ENCODE measurements at regions not wholly inside any gene's neighbourhood (a gene's known extent, or its start where the extent isn't known, plus 50 kb on each side); places are given as distances from the start of the nearest gene placed in this dataset.

DNA sequence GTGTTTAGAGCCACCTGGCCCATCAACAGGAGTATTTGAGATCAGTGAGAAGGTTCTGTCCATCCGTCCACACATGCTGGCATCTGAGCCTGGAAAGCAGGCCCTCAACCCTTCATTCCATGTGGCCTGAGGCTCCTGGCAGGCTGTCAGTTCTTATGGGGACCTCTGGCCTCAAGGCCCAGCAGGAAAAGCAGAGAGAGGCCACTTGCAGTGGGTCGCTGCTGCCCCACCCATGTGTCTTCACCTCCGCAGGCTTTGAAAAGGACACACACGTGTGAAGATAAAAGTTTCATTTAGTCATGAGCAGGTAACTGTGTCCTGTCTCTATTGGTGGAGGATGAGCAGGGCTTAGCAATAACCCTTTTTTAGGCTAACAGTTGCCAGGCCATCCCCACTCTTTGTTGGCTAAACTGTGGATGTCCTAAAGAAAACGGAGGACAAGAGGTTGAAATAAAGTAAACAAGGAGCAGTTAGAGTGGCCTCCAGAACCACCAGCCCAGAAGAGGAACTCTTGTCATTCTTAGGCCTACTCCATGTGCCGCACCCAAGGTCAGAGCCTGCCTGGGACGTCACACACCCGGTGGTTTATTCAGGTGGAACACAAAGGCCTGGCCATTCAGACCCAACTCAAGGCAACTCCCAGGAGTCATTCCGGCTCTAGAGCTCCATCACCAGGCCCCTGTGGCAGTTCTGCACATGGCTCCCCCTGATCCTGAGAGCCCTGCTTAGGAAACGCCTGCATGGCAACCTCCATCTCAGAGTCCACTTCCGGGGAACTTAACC is 143.4 kb upstream of the CST7 start:
- 83% methylated on average over 8 of the region's 11 CpGs for WGBS (ENCODE audit: insufficient coverage)
- no peak for DNase-seq
- H3K9me3 ChIP-seq (replicated peaks; ENCODE audit: control insufficient read depth, low read depth, low read length), result no peaks in the 10 kb centered on the region
- H3K4me3 ChIP-seq (ENCODE audit: low read length), result no peak overlapping the region
- H3K27ac ChIP-seq (ENCODE audit: low read length), result no peak overlapping the region
- peaks cover 6% of the 10 kb centered on the region for H3K4me1 ChIP-seq (ENCODE audit: control insufficient read depth, insufficient read depth, low read length)
- no peaks in the 10 kb centered on the region for H3K27me3 ChIP-seq (ENCODE audit: control insufficient read depth, insufficient read depth, low read length)
- no peaks in the 10 kb centered on the region for H3K36me3 ChIP-seq (ENCODE audit: control insufficient read depth, insufficient read depth, low read length)

DNA sequence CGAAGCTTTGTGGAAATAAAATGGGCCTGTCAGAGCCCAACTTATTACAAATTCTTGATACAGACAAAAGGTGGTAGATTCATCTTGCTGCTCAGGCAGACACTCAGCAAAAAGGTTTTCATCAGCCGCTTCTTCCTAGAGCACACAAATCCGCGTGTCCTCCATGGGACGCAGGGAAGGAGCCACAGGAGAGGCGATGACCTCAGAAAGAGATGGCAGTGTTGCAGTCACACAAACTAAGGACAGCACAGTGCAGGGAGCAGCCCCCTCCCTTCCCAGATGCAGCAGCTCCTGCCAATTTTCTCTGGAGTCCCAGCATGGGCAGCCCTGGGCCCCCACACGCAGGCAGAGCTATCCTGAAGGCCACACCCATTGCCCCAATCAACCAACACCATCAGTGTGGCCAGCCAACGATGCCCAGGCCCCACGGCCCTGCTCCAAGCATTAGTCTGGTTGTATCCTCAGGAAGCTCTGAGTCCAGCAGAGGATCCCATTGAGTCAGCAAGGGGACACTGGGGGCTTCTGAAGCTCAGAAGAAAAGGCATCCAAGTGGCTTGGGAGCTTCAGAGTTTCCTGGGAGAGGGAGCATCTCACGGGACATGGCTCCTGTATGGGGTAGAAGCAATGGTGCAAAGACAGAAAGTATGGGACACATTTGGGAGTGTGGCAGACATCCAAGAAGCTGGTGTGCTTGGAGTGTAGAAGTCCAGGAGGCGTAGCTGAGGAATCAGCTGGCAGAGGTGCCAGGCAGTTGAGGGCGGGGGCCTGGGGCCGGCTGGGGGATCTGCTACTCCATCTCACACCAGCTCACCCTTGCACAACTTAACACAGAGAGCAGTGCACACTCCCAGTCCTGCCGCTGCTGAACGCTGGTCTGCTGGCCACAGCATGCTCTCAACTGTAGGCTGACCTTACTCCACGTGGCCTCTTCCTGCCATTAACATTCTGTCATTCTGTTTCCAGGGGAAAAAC is 142.1 kb upstream of the CST7 start:
- no peaks in the 10 kb centered on the region for H3K9me3 ChIP-seq (replicated peaks; ENCODE audit: control insufficient read depth, low read depth, low read length)
- H3K27ac ChIP-seq (ENCODE audit: low read length), result no peak overlapping the region
- no peak overlapping the region for H3K4me3 ChIP-seq (ENCODE audit: low read length)
- H3K27me3 ChIP-seq (ENCODE audit: control insufficient read depth, insufficient read depth, low read length), result no peaks in the 10 kb centered on the region
- no peak for DNase-seq
- no peaks in the 10 kb centered on the region for H3K36me3 ChIP-seq (ENCODE audit: control insufficient read depth, insufficient read depth, low read length)
- H3K4me1 ChIP-seq (ENCODE audit: control insufficient read depth, insufficient read depth, low read length), result peaks cover 6% of the 10 kb centered on the region
- WGBS (ENCODE audit: insufficient coverage), result 79% methylated on average over 15 of the region's 16 CpGs

DNA sequence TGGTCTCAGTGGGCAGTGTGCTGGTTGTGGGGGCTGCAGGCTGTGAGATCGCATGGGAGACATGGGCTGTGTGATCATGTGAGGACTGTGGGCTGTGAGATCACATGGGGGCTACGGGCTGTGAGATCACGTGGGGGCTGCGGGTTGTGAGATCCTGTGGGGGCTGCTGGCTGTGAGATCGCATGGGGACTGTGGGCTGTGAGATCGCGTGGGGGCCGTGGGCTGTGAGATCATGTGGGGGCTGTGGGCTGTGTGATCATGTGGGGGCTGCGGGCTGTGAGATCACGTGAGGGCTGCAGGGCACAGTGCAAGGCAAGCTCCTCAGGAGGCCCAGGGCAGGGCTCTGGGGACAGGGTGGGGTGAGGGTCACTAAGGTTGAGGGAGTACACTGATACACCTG is 140.5 kb upstream of the CST7 start:
- 75% methylated on average over 10 of the region's 10 CpGs for WGBS (ENCODE audit: insufficient coverage)

DNA sequence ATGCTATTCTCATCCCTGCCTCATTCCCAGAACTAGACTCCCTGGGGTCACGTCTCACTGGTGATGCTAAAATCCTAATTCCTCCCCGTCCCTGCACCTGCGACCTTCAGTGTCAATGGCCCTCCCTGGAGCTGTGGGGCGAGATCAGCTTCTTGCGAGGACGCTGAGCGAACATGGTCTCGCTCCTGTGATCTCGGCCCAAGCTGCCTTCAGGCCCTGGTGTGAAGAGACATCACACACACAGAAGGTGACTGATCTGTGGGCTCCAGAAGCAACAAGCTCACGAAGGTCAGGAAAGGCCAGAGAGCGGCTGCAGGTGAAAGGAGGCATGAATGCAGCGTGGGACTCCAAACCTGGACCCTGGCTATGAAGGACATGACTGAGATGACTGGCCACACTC is 139.5 kb upstream of the CST7 start:
- no peak overlapping the region for H3K4me3 ChIP-seq (ENCODE audit: low read length)
- no peaks in the 10 kb centered on the region for H3K36me3 ChIP-seq (ENCODE audit: control insufficient read depth, insufficient read depth, low read length)
- DNase-seq, result no peak
- H3K27me3 ChIP-seq (ENCODE audit: control insufficient read depth, insufficient read depth, low read length), result no peaks in the 10 kb centered on the region
- no peak overlapping the region for H3K27ac ChIP-seq (ENCODE audit: low read length)
- peaks cover 6% of the 10 kb centered on the region for H3K4me1 ChIP-seq (ENCODE audit: control insufficient read depth, insufficient read depth, low read length)
- H3K9me3 ChIP-seq (replicated peaks; ENCODE audit: control insufficient read depth, low read depth, low read length), result no peaks in the 10 kb centered on the region
- WGBS (ENCODE audit: insufficient coverage), result 80% methylated on average over 12 of the region's 12 CpGs

More for the DNA sequence above, 140.5 kb upstream of the CST7 start:
- no peaks in the 10 kb centered on the region for H3K9me3 ChIP-seq (replicated peaks; ENCODE audit: control insufficient read depth, low read depth, low read length)
- H3K36me3 ChIP-seq (ENCODE audit: control insufficient read depth, insufficient read depth, low read length), result no peaks in the 10 kb centered on the region
- H3K27ac ChIP-seq (ENCODE audit: low read length), result no peak overlapping the region
- no peak overlapping the region for H3K4me3 ChIP-seq (ENCODE audit: low read length)
- DNase-seq, result no peak
- peaks cover 6% of the 10 kb centered on the region for H3K4me1 ChIP-seq (ENCODE audit: control insufficient read depth, insufficient read depth, low read length)
- H3K27me3 ChIP-seq (ENCODE audit: control insufficient read depth, insufficient read depth, low read length), result no peaks in the 10 kb centered on the region

DNA sequence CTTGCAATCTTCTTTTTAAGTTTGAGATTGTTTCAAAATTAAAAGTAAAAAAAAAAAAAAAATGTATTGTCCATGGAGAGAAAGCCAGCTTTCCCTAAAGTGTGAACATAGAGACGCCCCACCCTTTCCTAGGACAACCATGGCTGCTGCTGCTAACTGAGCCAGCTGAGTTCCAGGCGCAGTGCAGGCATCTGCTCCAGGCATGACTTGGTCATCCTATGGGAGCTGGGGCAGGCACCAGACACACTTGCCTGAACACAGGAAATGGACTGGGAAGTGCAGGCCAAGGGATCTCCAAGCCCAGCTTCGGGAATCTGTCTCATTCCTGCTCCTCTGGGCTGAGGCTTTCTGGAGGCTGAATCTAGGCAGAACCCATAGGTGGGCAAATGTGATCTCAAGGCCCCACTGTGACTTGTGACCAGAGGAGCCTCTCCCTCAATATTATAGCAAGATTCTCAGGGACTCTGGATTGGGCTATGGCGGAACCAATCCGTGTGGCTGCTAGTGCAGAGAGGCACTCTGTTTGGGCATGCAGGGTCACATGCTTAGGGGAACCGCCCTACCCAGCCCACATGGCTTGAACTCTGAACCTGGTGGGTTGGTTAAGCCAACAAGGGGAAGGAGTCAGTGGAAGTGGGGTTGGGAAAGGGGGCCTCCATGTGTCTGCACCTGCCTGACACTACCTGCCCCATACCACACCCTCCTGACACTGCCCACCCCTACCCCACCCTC is 138.2 kb upstream of the CST7 start:
- Histone ChIP-seq H3K36me3 (ENCODE audit: control insufficient read depth, insufficient read depth, low read length) (no peaks in the 10 kb centered on the region), H3K9me3 (replicated peaks; ENCODE audit: control insufficient read depth, low read depth, low read length) (no peaks in the 10 kb centered on the region), H3K27ac (ENCODE audit: low read length) (no peak overlapping the region), H3K4me3 (ENCODE audit: low read length) (no peak overlapping the region), H3K27me3 (ENCODE audit: control insufficient read depth, insufficient read depth, low read length) (no peaks in the 10 kb centered on the region), H3K4me1 (ENCODE audit: control insufficient read depth, insufficient read depth, low read length) (peaks cover 6% of the 10 kb centered on the region)
- no peak for DNase-seq
- WGBS (ENCODE audit: insufficient coverage), result 77% methylated on average over 5 of the region's 6 CpGs

DNA sequence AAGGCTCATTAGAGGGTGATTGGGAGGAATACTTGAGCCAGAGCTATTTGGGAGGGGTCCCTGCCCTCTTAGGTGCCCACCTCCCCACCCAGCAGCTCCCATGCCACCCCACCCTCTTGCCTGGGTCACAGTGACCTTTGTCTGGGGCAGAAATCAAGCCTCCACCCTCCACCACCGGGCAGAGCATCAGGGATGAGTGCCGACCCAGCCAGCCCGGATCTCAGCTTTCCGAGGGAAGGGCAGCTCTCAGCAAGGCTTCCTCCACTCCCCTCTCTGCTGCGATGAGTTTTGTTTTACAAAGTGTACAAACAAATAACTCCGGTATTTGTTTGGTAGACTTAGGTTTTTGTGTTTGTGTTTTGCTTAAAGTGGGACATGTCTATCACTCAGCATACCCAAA is 136.7 kb upstream of the CST7 start:
- no peaks in the 10 kb centered on the region for H3K27me3 ChIP-seq (ENCODE audit: control insufficient read depth, insufficient read depth, low read length)
- no peak overlapping the region for H3K27ac ChIP-seq (ENCODE audit: low read length)
- no peaks in the 10 kb centered on the region for H3K36me3 ChIP-seq (ENCODE audit: control insufficient read depth, insufficient read depth, low read length)
- WGBS (ENCODE audit: insufficient coverage), result no CpG with 5 or more reads among the region's 6 CpGs
- H3K9me3 ChIP-seq (replicated peaks; ENCODE audit: control insufficient read depth, low read depth, low read length), result no peaks in the 10 kb centered on the region
- no peak overlapping the region for H3K4me3 ChIP-seq (ENCODE audit: low read length)
- DNase-seq, result no peak
- H3K4me1 ChIP-seq (ENCODE audit: control insufficient read depth, insufficient read depth, low read length), result peaks cover under 1% of the 10 kb centered on the region

DNA sequence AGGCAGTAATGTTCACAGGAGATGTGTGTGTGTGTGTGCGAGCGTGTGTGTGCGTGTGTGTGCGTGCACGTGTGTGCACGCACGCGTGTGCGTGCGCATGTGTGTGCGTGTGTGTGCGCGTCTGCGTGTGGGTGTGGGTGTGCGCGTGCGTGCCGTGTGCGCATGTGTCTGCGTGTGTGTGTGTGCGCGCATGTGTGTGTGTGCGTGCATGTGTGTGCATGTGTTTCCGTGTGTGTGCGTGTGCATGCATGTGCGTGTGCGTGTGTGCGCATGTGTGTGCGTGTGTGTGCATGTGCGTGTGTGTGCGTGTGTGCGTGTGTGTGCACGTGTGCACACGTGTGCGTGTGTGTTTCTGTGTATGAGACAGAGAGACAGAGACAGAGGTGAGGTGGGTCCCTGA is 136.0 kb upstream of the CST7 start:
- H3K4me3 ChIP-seq (ENCODE audit: low read length), result no peak overlapping the region
- no peak overlapping the region for H3K27ac ChIP-seq (ENCODE audit: low read length)
- DNase-seq, result no peak
- no peaks in the 10 kb centered on the region for H3K27me3 ChIP-seq (ENCODE audit: control insufficient read depth, insufficient read depth, low read length)
- no peaks in the 10 kb centered on the region for H3K36me3 ChIP-seq (ENCODE audit: control insufficient read depth, insufficient read depth, low read length)
- H3K4me1 ChIP-seq (ENCODE audit: control insufficient read depth, insufficient read depth, low read length), result no peaks in the 10 kb centered on the region
- no peaks in the 10 kb centered on the region for H3K9me3 ChIP-seq (replicated peaks; ENCODE audit: control insufficient read depth, low read depth, low read length)
- 79% methylated on average over 28 of the region's 35 CpGs for WGBS (ENCODE audit: insufficient coverage)

DNA sequence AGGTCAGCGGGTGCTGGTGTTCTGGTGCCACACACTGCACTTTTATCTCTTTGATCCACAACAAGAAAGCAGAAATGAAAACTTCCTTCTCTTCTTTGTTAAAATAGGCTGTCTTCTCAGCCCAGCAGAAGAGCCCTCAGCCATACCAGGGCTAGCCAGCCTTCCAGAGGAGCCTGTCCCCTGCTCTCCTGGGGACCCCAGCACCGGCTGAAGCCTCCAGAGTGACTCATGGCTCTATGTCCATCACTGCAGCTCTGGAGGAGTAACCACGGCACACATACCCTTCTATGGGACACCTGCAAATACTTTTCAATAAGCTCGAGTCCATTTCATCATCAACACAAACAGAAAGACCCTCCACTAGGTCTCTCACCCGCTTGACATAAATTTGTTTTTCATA is 135.6 kb upstream of the CST7 start:
- no peaks in the 10 kb centered on the region for H3K4me1 ChIP-seq (ENCODE audit: control insufficient read depth, insufficient read depth, low read length)
- DNase-seq, result no peak
- WGBS (ENCODE audit: insufficient coverage), result 65% methylated on average over 3 of the region's 5 CpGs
- no peak overlapping the region for H3K4me3 ChIP-seq (ENCODE audit: low read length)
- H3K9me3 ChIP-seq (replicated peaks; ENCODE audit: control insufficient read depth, low read depth, low read length), result no peaks in the 10 kb centered on the region
- no peaks in the 10 kb centered on the region for H3K27me3 ChIP-seq (ENCODE audit: control insufficient read depth, insufficient read depth, low read length)
- H3K27ac ChIP-seq (ENCODE audit: low read length), result no peak overlapping the region
- no peaks in the 10 kb centered on the region for H3K36me3 ChIP-seq (ENCODE audit: control insufficient read depth, insufficient read depth, low read length)

DNA sequence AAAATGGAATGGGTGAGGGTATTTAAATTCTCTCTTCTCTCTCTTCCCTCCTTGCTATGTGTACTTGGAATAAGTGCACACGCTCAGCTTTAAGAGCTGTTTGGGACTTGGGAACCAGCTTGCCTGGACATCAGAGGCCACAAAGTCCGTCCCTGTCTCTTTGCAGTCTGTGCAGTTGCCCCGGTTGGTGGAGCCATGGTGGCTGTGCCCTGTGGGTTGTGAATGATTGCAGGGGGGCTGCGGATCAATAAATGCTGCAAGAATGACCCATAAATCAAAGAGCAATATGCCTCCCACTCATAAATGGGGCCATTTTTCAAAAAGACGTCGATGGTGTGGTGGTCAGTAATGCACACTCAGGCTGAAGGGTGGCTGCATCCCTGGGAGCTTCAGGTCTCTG is 135.1 kb upstream of the CST7 start:
- H3K36me3 ChIP-seq (ENCODE audit: control insufficient read depth, insufficient read depth, low read length), result no peaks in the 10 kb centered on the region
- DNase-seq, result no peak
- H3K4me3 ChIP-seq (ENCODE audit: low read length), result no peak overlapping the region
- no CpG with 5 or more reads among the region's 6 CpGs for WGBS (ENCODE audit: insufficient coverage)
- no peaks in the 10 kb centered on the region for H3K9me3 ChIP-seq (replicated peaks; ENCODE audit: control insufficient read depth, low read depth, low read length)
- no peaks in the 10 kb centered on the region for H3K4me1 ChIP-seq (ENCODE audit: control insufficient read depth, insufficient read depth, low read length)
- H3K27me3 ChIP-seq (ENCODE audit: control insufficient read depth, insufficient read depth, low read length), result no peaks in the 10 kb centered on the region
- no peak overlapping the region for H3K27ac ChIP-seq (ENCODE audit: low read length)
